NCI-H2107 treated with DMSO at 0.1 percent for 48 hours (cell line): ENCODE measurements at regions not wholly inside any gene's neighbourhood (a gene's known extent, or its start where the extent isn't known, plus 50 kb on each side); places are given as distances from the start of the nearest gene placed in this dataset.

ENCODE experiments used
- DNase-seq: peaks from one replicate; lab custom pipeline; 2025; ENCODE audit not compliant: unreplicated experiment; lab: John Stamatoyannopoulos, UW

DNA sequence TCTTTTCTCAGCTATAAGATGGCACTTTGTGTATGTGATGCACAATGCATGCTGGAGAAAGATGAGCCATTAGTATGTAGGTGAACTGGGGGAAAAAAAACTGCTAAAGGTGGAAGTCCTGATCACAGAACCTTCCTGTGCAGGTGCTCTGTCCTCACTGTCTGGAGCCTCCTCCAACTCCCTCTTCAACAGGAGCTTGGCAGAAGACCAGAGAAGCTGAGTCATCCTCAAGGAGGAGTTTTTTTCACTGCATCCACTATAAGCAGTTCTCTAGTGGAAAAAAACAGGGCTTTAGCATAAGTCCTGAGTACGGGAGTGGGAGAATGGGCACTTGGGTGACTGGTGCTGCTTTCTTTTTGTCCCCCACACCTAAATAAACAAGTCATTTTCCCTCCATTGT lies 168.4 kb upstream of the CADPS start:
- no peak for DNase-seq

DNA sequence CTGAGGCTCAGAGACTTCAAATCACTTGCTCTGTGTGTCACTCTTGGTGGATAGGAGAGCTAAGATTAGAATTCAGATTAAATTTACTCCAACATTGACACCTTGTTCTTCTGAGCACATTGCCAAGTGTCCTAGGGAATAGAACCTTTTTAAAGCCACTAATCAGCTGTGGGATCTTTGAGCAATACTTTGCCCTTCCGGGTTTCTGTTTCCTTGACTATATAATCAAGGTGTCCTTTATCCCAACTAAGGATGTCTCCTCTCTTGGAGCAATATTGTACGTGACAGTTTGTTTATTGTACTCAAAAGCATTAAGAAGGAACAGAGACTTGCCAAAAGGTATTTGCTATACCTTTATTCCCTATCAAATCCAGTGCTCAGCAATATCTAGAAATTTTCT lies 170.9 kb upstream of the CADPS start:
- DNase-seq = no peak

DNA sequence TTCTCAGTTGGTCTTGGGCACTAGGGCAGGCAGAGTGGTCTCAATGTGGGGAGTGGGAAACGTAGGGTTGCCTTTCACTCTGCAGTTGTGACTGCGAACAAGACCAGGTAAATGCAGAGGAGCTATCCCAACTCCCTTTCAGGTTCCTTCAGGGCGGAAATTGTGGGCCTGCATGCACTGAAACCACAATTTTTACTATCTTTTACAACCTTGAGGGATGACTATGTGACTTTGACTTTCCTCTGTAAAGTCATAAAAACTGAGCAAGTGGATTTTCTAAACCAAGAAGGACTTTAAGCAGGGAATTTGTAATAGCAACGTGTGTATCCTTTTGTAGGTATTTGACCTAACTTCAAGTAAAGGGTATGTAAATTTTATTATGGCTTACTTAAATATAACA lies 171.4 kb upstream of the CADPS start:
- DNase-seq = no peak

DNA sequence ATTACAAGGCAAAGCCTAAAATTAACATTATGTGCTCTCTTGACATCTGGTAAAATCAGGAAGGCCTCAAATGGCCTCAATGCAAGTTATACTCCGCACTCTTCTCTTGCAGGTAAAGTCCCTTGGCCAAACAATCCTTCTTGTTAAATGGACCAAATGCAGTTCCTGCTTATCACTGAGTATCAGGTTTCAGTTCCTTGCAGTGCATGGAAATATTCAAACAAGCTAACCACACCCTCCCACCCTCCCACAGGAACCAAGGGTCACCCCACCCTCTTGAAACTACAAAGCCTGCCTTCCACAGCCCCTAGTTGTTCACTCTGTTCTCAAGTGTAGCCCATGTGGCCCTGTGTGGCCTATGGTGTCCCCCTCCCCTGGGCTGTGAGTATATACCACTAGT lies 171.9 kb upstream of the CADPS start:
- no peak for DNase-seq

DNA sequence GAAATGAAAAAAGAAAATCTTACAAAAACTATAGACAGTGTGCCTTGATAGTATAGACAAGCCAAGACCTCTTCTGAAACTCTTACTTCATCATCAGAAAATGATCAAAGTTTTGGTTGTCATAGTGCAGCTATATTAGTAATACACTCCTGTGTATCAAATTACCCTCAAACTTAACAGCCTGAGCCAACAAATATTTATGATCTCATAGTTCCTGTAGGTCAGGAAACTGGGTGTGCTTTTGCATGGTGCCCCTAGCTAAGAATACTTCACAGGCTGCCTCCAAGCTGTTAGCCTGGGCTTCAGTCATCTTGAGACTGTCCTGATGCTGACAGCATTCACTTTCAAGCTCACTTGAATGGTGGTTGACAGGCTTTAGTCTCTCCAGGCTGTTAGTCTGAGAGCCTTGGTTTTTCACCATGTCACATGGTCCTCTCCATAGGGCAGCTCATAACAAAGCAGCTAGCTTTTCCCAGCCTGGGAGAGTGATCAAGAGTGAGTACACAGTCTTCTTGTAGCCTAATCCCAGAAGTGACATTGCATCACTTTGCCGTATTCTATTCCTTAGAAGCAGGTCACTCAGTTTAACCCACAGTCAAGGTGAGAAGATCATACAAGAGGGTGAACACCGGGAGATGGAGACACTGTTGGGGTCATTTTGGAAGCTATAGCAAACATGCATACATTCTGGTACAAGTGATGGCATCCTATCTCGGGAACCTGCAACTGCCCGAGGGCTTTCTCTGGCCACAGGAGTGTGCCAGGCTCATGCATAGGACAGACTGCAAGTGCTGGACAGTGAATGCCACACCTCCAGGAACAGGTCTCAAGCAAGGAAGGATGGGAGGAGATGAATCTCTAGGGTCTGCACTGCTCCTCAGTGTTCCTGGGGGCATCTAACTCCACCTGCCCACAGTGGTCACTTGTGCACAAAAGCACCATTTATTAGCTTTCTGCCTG lies 173.4 kb upstream of the CADPS start:
- no peak for DNase-seq

DNA sequence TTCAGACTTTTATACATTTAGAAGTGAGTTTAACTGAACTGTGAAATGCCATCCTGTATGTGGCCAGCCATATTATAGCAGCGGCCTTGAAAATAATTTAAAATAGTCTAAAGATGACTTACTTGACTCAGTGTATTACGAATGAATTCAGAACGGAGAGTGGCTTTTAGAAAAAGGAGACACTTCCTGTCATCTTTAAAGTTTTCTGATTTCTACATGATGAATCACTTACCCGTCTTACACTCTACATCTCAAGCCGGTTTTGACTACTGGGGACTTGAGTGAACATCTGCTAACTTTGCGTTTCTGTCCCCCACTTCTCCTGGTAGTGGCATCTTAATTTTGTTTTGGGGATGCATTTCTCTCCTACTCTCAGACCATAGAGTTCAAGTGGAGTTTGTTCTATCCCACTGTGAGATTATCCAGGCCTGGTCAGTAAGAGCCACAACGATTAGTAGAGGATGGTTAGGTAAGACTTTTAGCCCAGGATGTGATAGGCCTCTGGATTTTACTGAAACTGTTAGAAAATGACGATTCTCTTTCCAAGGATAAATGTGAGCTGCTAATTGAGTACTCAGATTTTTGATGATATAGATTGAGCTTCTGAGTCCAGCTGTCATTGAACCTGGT lies 175.4 kb upstream of the CADPS start:
- no peak for DNase-seq

DNA sequence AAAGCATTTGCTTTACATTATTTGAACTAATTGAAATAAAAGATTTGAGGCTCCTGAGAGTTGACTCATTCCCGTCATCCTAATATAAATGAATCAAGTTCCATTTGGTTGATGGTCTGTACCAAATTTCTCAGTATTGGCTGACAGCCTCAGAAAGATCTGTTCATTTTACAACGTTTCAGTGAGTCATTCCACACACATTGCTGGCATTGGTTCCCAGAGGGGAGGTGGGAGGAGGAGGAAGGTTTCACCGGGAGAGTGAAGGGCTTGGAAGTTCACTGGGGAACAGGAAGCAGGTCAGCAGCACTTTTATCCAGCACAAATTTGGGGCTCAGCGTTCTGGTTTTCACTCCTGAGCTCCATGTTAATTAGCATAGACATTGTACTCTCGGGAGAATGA lies 176.7 kb upstream of the CADPS start:
- DNase-seq = no peak

DNA sequence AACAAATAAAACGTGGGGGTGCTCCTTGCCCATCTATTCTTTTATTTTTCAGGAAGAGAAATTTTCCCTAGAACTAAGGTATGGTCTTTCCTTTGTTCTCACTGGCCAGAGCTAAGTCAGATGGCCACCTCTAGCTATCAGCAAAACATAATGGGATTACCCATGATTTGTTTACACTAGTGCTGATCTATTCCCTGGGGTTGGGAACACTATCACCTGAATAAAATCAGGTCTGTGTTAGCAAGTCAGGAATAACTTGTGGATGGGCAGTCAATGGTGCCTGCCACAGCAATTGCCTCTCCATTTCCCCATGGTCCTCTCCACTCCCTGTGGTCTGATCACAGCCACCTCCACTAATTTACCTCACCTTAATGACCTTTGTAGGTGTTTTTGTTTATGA lies 181.7 kb upstream of the CADPS start:
- DNase-seq = no peak

DNA sequence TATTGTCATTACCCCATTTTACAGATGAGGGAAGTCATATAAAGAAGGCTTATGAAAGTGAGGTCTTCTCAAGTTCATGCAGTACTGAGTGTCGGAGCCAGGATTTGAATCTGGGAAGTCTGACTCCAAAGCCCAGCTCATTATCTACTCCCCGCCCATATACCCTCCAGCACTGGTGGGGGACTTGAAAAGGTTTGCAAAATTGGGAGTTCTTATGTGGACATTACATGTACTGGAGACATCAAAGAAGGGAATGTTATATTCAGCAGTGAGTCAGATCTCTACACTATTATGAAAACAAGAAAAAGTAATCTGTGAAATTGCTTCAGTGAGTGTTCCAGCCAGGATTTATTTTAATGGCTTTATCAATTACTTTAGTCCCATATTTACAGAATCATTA lies 185.2 kb upstream of the CADPS start:
- DNase-seq = no peak

DNA sequence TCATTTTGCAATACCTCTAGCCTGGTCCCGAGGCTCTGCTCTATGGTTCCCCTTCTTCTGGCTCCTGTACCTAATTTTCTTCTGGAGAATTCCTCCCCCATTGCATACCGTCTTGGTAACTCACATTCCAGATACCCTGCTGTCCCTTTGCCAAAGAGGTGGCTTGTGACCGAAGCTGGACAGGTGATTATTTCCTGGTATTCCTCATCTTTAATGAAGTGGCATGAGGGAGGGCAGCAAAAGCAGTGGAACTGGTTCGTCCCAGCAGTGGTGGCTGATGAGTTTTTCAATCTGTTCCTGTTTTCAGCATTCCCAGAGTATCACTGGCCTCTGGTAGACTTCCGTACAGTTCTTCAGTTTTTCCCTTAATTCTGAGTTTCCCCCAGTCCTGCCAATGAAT lies 186.2 kb upstream of the CADPS start:
- DNase-seq = no peak

DNA sequence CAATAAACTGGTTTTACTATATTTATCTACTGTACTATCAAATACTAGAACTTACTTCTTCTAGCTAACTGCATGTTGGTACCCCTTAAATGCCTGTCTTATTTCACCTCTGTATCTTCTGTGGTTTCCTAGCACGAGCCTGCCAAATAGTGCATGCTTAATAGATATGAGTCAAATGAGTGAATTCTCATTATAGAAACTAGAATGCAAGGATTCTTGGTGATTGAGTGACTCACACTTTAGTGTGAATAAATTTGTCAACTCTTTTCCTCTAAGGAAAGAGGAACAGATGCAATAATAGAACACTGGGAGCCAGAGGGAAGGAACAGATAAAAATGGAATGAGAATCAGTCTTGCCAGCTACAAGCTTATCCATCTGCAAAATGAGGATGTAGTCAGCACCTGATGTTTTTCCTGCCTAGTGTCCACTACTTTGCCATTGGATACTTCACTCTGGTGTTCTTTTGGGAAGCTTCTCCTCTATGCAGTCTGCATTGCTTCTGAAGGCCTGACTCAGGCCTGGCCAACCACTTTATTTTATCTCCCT lies 189.1 kb upstream of the CADPS start:
- no peak for DNase-seq

DNA sequence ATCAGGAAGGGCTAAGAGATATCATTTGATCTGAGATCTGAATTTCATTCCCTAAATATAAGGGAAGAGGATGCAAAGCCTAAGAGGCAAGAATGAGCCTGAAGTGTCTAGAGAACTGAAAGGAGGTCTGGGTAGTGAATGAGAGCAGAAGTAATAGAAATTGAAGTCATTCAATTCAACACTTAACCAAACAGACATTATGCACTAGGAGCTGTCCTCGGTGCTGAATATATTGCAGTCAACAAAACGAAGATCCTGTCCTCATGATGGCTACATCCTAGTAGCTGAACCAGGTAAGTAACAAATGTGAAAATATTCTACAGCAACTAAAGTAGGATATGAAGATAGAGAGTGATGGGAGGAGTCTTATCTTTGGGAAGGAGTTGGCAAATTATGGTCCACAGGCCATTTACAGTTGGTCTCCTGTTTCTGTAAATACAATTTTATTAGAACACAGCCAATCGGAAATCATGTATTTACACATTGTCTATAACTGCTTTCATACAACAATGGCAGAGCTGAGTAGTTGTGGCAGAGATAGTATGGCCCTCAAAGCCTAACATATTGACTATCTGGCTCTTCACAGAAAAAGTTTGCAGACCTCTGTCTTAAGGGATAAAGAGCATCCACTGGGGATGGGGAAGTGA lies 192.9 kb upstream of the CADPS start:
- no peak for DNase-seq

DNA sequence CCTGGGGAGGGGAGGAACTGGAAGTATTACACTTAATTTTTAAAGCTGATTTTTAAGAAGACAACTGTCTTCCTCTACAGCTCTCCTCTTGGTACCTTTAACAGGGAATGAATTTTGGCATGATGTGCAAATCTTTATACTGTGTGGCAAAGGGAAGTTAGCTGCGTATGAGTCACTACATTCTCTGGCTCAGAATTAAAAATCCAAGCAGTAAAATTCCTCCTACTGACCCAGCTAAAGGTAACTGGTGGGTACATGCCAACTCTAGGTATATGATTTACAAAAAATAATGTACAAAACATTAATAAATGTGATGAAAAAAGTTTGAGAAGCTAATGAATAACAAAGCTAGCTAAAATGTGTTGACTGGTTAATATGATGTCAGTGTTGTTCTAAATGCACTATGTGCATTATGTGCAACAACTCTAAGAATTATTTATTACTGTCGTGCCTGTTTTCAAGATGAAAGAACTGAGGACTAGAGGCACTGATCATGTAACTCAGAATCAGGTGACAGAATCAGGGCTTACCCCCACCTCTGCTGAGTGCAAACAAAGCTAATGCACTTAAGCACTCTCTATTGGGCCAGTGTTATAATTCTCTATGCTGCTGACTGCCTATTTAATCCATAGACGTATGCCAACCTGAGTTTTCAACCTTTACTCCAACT lies 194.7 kb upstream of the CADPS start:
- DNase-seq = no peak

DNA sequence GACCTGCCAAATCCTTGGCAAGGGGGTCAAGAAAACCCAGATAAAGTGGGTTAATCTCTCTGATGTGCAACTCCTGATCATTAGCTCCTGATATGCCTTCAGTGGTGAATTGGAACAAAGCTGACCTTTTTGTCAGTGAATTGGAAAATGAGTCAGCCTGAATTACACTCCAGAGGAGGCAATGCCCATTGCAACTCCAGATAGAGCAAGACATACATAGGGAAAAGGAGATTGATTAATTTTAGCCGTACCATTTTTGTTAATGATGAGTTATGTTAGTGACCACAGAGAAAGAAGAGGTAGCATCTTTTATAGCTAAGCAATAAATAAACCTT lies 195.2 kb upstream of the CADPS start:
- DNase-seq = no peak

DNA sequence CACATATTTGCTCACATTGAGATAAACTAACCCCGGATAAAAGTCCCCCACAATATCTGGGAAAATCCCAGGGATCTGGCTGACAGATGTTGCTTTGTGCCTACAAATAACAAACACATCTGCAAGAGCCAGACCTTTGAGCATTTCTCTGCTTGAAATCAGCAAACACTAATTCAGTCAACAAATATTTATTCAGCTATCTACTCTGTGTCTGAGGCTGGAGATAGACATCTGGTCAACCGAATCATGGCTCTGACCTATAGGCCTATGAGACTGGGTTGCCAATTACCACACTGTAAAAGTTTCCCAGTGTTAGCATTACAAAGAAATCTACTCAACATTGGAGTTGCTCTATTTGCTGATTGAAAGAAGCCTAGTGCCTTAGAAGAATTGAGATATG lies 201.1 kb upstream of the CADPS start:
- no peak for DNase-seq

DNA sequence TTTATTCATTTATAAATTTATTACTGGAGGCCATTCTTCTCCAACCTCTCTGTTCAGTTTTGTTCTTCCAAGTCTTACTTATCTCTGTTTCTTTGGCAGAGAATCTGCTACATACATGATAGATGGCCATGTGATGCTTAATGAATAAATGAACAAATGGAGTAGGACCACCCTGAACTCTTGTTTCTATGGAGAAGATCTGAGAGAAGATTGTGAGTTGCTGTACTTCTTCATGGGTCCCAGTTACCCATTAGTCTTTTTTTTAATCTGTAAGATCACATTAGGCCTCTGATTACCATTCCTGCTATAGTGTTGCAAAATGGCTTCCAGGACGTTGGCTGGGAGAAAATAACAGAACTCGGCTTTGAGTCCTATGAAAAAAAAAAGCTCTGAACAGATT lies 191.9 kb upstream of the SYNPR start:
- no peak for DNase-seq

DNA sequence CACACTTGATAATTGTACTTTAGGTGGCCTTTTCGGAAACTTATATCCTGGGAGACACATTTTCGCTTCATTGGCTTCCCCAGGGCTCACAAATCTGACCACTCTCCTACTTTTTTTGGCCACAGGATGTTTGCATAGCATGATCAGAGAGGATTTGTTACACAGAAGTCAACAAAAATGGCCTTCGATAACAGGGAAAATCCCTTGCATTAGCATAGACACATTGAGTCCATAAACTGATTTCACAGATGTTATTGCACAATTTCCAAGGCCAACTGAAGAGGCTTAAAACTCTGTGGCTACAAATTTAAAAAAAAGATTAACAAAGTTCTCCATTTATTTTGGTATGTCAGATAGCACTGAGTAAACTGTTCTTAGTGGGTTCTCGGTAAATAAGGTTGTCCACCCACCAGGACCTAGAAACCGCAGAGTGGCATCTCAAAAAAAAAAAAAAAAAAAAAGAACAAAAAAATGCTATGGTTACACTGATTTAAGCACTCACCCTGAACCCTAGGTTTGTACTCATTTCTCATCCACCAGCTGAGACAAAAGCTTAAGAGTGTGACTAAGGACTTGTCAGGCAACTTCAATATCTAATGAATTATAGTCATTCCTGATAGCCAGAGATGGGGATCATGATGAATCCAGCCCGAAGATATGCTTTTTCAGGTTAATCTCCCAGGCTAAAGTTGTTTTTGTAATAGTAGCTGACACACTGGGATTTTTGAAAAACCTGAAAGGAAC lies 188.9 kb upstream of the SYNPR start:
- DNase-seq = no peak

DNA sequence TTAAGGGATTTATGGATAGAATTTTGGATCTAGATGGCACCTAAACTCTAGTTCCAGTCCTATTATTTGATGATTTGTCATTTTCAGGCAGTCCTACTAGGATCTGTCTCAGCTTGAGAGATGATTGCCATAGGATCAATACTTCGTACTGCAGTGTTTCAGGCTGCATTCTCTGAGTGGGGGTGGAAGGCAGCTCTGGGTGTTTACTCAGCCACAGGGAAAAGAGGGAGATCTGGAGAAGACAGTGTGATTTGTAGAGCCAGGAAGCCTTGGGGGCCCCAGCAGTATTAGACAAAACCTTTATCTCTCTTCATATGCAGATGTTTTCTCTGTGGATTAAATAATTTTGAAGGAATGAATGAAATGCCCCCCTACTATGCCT lies 188.4 kb upstream of the SYNPR start:
- DNase-seq = no peak

DNA sequence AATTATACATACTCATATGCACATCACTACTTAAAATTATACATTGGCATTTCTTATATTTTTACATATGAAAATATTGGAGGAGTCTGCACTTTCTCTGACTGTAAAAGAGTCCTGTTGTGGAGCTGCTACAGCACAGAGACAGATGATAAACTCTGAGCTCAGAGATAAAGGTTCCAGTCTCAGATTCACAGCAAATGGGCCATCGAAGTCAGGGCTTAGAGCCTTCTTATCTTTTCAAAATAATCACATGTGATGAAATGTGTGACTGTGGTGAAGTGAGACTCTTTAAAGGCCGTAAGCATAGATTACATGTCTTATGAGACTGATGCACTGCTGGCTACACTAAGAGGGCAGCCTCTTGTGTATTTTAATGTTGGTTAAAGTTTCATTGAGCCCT lies 187.5 kb upstream of the SYNPR start:
- DNase-seq = no peak

DNA sequence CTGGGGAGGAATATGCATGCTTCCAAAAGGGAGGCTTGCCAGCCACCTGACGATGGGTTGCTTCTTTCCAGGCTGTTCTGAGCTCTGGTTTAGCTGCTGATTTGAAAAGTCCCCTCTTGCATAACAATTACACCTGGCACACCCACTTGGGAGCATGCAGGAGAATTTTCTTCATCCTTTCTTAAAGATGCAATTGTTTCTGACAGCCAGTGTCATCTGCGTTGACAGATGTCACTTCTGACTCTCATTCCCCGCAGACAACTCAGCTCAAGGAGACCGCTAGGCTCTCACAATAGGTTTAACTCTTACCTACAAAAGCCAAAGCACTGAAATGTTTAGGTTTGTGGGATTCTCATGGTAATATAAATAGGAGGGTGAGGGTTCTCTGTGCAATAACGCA lies 185.6 kb upstream of the SYNPR start:
- DNase-seq = no peak
